HG03354 (cell line): ENCODE measurements at regions not wholly inside any gene's neighbourhood (a gene's known extent, or its start where the extent isn't known, plus 50 kb on each side); places are given as distances from the start of the nearest gene placed in this dataset.
"Not testable (repeated sequence)": the region's sequence is repeated elsewhere in the genome, so short reads cannot be mapped to it uniquely, and the experiment has no call there.

ENCODE experiments used
- ATAC-seq: cut with Tn5 transposase; IDR thresholded peaks from one replicate; pipeline ENCODE4 v1.9.1; 2021; ENCODE audit warnings: mild to moderate bottlenecking; ENCODE audit not compliant: unreplicated experiment, poor library complexity, severe bottlenecking

DNA sequence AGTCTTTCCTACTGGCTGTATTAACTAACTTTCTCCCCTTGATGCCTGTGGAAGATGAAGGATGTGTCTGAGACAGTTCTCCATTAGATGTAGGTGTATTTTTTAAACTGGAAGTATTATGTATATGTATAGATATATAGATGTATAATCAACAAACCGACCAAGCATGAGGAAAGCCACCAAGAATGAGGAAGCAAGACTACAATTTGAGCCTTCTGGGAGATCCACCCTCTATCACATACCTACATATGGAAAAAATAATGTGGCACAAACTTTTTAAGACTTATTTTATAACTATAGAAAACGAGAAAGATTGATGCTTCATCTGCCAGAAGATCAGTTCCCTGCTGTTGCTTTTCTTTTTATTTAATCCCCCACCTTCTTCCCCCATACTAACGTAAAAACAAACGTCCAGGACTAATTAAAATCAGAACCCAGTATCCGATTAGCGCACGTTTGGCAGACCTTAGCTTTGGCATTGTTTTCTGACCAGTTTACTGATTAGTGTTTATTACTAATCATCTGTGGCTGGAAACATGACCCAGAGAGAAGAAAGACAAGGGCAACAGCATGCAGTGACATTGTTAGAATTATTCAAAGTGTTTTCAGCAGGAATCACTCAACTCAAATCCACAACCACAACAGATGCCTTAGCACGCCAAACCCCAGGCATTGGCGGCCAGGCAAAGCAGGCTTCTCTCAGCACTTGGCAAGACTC lies 490.2 kb downstream of the EBF1 start:
- ATAC-seq, result no peak

DNA sequence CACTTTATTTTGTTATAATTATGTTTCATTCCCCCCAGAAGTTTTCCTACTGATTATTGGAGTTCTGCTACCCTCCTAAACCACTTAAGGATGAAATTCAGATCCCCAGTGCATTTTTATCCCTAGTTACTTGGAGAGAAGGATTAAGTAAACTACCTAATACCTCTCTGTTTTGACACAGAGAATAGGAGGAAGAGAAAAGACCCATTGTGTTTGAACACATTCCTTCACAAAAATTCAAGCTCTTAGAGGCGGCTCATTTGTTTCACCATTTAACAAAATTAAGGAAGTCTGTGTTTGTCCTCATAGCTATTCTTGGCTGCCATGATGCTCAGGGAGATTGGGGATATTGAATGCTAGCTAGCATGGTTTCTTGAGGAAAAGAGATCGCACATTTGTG lies 492.6 kb downstream of the EBF1 start:
- no peak for ATAC-seq

DNA sequence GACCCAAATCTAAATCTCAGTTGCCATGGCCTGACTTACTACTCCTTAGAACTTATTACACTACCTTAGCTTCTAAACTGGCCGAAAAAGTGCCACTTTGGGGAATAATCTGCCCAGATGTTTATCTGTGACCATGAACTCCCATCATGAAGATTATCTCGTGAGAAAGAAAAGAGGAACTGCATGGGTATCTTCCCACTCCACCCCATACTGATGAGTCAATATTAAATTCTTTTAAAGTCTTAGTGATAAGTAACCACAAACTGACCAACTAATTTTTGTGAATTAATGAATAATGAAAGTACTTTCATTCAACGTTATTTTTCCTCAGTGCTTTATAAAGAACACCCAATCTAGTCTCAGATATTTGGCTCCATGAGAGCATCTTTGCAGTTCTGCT lies 493.5 kb downstream of the EBF1 start:
- no peak for ATAC-seq

DNA sequence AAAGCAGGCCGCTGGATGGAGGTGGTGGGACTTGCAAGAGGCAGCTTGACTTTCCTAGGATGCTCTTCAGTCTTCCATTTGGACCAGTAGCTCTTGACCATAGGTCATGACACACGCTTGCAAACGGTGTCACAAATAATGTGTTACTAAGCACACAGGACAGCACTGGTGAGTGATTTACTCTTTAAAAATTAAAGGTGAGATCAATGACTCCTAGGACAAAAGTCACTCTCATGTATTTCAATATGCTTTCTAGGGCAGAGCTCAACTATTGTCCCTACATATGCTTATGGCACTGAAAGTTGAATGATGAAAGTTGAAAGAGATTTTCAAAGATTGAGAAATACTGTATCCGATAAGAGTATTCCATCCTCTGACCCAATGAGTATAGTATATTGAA lies 496.7 kb downstream of the EBF1 start:
- no peak for ATAC-seq

DNA sequence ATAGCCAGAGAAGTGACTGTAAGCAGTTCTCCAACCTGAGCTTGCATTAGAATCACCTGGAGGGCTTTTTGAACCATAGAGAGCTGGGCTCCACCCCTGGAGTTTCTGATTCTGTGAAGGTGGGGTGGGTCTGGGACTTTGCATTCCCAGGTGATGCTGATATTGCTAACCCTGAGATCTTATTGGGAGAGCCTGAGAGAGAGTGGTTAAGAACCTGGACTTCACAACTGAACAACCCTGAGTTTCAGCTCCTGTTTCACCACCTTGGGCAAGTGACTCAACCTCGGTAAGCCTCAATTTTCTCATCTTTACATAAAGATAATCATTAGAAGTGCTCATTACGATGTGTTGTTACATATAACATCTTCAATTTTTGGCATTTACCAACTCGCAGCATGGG lies 498.6 kb downstream of the EBF1 start:
- ATAC-seq, result no peak

DNA sequence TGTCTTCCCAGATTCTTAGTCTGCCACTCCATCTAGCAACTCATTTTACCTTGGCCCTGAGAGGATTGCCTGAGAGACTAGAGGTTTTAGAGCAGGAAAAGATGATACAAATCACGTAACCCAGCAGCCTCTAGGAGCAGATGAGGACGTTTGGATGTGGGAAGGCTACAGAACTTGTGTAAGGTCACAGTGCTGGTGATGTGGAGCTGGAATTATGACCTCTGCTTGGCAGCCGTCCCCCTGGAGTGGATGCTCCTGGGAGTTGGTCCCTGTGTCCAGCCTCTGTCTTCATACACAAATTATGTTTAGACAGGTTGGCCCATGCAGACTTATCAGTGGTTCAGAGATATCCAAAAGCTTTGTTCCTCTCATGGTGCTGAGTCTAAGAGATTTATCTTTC lies 499.0 kb downstream of the EBF1 start:
- ATAC-seq, result no peak

DNA sequence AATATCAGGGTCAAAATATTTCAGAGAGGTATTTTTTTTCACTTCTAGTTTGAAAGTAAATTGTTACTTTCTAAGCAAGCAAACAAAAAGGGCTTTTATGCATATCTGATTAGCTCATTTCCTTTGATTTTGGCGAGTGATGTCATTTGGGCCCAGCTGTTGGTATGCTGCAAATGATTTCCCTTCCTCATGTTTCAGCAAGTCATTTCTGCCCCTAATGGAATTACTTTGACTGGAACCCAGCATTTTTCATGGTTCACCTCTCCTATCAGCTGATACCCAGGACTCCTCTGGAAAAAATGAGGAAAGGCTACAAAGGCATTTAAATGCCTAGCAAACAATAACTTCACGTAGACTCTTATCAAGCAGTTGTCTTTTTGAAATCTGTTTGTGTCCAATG lies 500.6 kb downstream of the EBF1 start:
- ATAC-seq, result no peak

DNA sequence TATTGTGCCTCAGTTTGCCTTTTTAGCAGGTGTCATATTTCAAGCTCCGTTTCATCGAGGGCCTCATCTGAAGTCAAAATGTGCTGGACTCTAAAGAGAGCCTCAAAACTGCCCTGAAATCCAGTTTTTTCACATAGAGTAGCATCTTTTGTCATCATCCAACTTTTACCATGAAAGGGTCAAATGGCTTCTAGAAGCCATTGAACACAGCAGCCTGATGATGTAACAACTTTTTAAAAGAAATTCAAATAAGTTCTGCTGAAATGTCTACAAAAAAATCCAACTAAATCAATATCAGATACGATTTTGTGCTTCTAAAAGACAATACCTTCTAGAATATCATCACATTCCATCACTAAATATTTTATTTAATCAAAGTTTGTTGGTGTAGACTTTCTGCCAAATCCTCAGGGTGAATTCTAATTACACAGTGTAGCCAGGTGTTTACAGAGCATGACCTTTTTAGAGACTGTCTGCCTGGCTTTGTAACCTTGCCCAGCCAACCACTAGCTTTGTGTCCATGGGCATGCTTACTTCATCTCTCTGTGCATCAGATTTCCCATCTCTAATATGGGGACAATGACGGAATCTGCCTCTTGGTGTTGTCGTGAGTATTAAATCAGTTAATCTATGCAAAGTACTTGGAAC lies 505.0 kb downstream of the EBF1 start:
- ATAC-seq, result no peak

DNA sequence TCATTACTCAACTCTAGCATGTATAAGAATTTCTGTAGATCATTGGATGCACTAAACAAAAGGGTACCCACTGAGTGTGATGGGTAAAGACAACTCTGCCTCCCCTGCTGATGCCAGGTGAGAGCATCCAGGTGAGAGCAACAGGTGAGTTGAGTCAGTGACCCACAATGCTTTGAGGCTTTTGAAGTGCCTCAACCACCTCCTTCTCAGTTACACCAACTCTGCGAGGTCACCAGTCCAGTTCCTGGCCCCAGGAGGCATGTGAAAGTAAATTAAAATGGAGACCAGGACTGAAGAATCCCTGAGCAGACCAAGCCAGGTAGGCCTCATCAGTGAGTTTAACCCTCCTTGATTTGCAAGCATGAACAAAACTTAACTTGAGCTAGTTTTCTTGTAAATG lies 505.8 kb downstream of the EBF1 start:
- no peak for ATAC-seq

DNA sequence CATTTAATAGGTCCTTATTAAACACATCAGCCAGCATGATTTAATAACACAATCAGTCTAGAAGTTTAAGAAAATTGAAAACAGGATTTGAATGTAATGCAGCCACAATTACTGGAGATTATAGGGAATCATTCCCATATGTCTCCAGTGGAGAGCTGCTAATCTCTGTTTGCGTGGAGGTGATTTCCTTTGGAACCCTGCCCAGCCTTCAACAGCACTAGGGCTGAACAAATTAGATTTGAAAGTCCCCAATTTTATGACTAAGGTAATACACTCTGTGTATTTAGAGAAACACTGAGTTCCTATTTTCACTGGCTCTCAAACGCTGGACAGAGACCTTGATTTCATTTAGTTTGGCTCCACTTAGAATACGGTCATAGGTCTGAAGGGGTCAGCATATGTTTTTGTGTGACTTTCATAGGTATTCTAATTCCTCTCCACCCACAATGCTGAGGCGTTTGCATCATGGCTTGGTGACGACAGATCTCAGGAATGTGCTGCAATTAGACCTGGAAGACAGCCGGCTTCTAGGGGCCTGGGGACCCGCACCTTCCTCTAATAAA lies 508.3 kb downstream of the EBF1 start:
- no peak for ATAC-seq

DNA sequence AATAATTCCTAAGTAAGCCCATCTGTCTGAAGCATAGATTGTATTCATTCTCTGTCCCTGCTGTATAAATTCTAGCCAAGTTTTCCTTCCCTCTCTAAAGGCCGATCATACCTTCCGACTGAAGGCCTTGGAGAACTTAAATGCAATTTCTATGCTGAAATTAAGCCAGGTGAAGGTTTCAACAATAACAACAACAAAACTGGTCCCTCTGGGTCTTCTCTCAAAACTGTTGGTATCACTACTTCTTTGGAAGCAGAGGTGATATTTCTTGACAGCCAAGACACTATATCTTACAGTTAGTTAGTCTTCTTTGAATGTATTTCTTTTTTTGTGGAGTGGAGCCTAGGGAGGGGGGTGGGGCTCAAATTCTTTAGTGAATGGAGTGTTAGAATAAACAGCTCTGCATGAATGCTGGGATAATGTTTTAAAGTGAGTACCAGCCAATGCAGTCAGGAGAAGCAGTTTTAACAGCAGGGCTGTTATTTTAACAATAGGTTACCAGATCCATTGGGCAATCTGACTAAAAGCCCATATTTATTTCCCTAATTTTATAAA lies 508.9 kb downstream of the EBF1 start:
- ATAC-seq, result no peak

DNA sequence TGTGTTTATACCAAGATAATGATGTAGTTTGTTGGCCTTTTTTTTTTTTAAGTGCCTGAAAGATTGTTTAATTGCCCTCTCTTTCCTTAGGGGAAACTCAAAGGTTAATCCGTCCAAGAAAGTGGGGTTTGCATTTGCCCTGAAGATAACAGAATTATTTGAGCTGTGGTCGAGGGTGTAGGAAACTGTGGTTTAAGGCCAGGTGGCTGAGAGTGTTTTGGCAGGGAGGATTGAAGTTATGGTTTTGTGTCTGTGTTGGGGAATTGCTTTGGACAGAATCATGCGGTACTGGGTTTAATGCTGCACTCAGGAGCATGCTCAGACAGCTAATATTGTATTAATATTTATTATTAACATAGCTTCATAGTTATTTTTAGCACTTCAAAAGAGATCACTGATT lies 509.8 kb downstream of the EBF1 start:
- ATAC-seq, result no peak

DNA sequence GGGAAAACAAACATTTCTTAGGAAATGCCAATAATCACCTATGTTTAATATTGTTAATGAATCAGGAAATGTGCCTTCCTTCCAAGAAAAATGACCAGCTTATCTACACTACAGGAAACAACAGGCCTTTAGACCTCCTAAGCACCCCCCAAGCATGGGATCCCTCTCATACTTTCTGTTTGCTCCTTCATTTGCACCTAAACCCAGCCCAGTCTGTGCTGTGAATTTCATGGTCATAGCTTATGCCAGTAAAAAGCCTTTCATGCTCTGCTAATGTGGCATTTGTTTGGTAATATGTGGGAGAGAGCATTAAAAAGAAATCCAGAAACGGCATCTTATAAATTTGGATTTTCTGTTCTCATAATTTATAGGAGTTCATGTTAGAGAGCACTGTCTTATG lies 511.1 kb downstream of the EBF1 start:
- ATAC-seq, result no peak

DNA sequence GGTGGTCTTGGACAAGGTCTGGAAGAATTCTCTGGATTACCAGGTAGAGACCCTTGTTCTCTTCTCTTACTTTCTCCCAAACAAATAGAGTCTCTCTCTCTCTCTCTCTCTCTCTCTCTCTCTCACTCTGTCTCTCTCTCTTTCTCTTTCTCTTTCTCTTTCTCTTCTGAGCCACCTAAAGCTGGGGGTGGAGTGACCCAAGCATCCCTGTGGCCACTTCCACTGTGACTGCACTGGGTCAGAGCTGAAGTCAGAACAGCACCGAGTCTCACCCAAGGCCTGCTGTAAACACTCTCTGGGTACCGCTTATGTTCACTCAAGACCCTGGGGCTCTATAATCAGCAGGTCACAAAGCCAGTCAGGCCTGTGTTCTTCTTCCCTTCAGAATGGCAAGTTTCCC lies 513.7 kb downstream of the EBF1 start:
- ATAC-seq, result no peak

DNA sequence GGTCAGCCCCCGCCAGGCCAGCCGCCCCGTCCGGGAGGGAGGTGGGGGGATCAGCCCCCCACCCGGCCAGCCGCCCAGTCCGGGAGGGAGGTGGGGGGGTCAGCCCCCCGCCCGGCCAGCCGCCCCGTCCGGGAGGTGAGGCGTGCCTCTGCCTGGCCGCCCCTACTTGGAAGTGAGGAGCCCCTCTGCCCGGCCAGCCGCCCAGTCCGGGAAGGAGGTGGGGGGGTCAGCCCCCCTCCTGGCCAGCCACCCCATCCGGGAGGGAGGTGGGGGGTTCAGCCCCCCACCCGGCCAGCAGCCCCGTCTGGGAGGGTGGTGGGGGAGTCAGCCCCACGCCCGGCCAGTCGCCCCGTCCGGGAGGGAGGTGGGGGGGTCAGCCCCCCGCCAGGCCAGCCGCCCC lies 517.0 kb downstream of the EBF1 start:
- ATAC-seq, result not testable (repeated sequence)

DNA sequence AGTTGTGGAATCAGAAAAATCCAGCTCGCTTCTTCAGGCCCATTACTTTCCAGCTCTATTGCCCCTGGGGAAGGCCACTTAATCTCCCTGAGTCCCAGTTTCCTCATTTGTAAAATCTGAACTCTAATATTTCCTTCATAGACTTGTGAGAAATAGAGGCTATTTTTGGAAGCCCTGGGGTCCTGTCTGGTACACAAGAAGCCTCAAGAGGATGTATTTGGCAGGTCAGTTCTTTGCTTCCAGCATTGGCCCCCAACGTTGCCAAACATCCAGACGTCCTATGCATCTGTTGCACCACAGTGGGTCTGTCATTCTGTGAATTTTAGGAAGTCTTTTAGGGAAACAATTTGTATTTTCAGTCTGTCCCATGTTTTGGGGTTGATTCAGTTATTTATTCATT lies 525.9 kb downstream of the EBF1 start:
- ATAC-seq, result no peak

DNA sequence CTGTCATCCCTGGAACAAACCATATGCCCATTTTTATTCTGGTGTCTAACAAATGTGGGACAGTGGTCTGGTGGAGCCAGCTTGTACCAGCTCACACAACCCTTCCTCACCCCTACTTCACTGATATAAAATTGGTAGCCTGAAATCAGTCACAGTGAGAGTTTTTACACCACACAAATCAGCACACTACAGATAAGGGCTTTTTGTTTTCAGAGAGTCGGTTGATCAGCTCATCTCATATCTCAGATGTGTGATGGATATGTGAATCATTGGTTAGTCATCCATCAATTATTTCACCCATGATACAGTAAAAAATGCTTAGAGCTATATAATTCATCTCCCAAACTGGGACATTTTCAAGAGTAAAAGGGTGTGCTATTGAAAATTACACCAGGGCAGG lies 529.2 kb downstream of the EBF1 start:
- no peak for ATAC-seq

DNA sequence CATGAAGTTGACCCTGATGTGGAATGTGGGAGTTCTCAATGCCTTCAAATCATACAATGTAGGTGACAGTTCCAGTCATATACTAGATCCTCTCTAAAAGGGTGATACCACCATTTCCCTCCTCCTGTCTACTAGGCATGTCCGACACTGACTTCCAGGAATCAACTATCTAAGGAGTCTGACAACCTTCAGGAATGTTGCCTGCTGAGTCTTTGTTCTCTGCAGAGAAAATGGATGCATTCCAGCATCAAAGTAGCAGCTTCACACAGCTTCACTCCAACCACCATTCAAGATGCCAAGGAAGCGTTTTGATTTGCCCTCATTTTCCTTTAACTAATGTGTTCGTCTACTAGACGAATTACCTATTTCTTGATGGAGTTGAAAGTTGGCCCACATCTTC lies 530.2 kb downstream of the EBF1 start:
- ATAC-seq, result no peak

DNA sequence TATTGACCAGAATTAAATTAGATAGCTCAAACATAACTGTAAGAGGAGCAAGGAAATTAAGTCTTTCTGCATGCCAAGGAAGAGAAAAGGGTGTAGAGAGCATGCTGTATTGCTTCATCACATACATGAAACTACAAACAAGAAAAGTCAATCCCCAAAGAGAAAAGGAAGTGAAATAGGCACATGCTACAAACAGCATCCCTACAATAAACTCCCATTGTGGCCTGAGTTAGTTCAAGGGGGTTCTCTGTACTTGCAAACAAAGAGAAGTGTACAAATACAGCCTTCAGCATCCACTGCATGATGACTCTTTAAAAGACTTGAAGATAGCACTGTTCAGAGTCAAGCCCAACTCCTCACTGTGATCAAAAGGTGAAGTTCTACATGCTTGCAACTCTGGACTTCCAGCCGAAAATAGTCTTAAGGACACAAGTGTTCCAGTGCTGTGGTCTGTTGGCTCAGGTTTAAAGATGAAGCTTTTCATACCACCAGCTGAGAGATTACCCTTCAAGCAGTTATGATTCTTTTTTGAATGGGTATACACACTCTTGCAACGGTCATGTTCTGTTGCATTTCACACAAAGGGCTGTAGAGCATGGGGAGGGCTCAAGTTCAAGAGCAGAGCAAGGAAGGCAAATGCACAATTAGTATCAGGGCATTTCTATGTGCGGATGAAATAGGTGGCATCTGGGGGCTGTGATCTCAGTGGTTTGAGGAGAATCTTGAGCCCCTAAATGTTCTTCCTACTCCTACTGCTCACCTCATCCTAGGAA lies 534.5 kb downstream of the EBF1 start:
- ATAC-seq, result peak; percentile 23

DNA sequence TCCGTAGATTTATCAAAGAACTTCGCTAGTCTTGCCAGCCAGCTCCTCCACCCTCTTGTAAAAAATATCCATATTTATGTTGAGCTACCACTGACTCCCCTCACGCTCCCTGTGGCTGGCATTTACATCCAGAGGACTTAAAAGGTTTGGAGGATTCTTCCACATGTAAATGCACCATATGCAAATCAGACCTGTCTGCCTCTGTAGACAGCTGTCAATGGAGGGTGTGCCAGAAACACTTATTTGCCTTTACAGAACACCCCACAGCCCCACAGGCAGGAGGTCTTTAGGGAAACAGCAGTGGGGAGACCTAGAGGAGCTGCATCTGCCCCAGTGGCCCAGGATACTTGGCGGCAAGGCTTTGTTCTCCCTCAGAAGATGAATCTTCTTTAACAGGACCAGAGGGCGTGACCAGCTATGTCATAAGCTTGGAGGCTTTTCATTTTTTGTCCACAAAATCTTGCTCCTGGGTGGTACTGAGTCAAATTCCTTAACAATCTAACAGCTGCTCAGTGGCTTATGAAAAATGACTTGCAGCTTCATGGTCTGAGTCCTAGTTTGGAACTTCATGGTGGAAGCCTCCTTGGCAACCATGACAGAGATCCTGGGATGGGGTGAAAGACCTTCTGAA lies 535.8 kb downstream of the EBF1 start:
- no peak for ATAC-seq
